Aorta (tissue), 5 donors: ENCODE measurements at regions not wholly inside any gene's neighbourhood (a gene's known extent, or its start where the extent isn't known, plus 50 kb on each side); places are given as distances from the start of the nearest gene placed in this dataset.
"Not testable (repeated sequence)": the region's sequence is repeated elsewhere in the genome, so short reads cannot be mapped to it uniquely, and the experiment has no call there.

Experiments used
- ATAC-seq: fragments of 200-7000 bp; cut with Tn5 transposase; one replicate; pipeline ENCODE4 v1.9.1; 2022; ENCODE audit warnings: moderate library complexity; ENCODE audit not compliant: low FRiP score
- DNase-seq, 2 donors: peaks; one replicate each; pipeline ENCODE4 v3.0.0-alpha.2; 2020
- H3K27ac ChIP-seq, 2 donors: one replicate each; pipeline ENCODE4 v1.5.1; 2013; ENCODE audit warnings: low read length in 2 of 2, mild to moderate bottlenecking in 2 of 2, moderate library complexity in 2 of 2, control low read depth in 1 of 2, inconsistent platforms in 1 of 2, low read depth in 1 of 2
- H3K27me3 ChIP-seq, 2 donors: one replicate each; pipeline ENCODE4 v1.6.1; 2013; ENCODE audit warnings: control low read depth in 1 of 2, low read length in 1 of 2, mild to moderate bottlenecking in 1 of 2, moderate library complexity in 1 of 2; ENCODE audit not compliant: insufficient read depth in 2 of 2, control insufficient read depth in 1 of 2
- H3K36me3 ChIP-seq, 2 donors: one replicate each; pipeline ENCODE4 v1.6.1; 2013; ENCODE audit warnings: control low read depth in 1 of 2, low read length in 1 of 2, mild to moderate bottlenecking in 1 of 2; ENCODE audit not compliant: insufficient read depth in 2 of 2, control insufficient read depth in 1 of 2
- H3K4me1 ChIP-seq, 2 donors: one replicate each; pipeline ENCODE4 v1.6.1; 2013; ENCODE audit warnings: low read length in 2 of 2, control low read depth in 1 of 2, mild to moderate bottlenecking in 1 of 2, moderate library complexity in 1 of 2; ENCODE audit not compliant: insufficient read depth in 2 of 2, control insufficient read depth in 1 of 2
- H3K4me3 ChIP-seq, 2 donors: one replicate each; pipeline ENCODE4 v1.5.1; 2013; ENCODE audit warnings: low read length in 2 of 2, control low read depth in 1 of 2, mild to moderate bottlenecking in 1 of 2
- H3K9me3 ChIP-seq: one replicate; pipeline ENCODE4 v1.6.1; 2013; ENCODE audit warnings: mild to moderate bottlenecking, low read length; ENCODE audit not compliant: control insufficient read depth
- WGBS, 2 donors: extraction: QIAGEN DNeasy Blood & Tissue Kit; methylation state at CpG; one replicate each; pipeline ENCODE4 v1.1.7; 2013; 5-methylcytosine and 5-hydroxymethylcytosine counted together
- intact Hi-C, 2 donors: fragments of 100-400 bp; cut with DNase I; formaldehyde crosslinking; loops; one replicate each; pipeline versions ENCODE4 v1.14.2 to v1.15.0; 2022
- donor health status: healthy with polysubstance abuse.
- donor health status: Bipolar disorder and iron deficiency.
- donor health status: DM: no; HTN: no; CAD: no.
- donor health status: DM: no; HTN: no; CAD: no.
- donor health status: DM: yes; HTN: yes; CAD: no.

DNA sequence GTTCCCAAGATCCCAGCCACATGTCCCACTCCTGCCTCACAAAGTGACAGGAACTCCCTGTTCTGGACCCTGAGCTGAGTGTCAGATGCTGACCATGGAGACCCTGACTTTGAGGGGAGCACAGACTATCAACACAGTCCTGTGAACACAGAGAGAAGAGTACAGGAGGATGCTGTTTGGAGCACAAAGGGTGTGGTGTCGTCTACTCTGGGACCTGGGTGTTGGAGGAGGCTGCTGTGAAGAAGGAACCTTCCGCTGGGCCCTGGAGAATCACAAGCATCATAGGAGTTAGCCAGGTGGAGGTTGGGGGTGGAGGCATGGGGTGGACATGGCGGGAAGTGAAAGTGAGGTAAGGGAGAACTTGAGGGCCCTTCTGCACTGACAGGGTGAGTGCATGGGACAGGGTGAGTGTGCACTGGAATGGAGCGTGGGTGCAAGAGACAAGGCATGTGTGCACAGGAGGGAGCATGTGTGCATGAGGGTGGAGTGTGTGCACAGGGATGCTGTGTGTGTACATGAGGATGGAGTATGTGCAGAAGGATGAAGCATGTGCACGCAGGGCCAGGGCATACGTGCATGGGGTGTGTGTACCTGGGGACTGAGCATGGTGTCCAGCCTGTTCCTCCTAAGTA lies 70.7 kb upstream of the ANTXRL start:
- H3K27ac ChIP-seq, result no peak overlapping the region
- H3K27me3 ChIP-seq, result no peaks in the 10 kb centered on the region
- H3K4me1 ChIP-seq, result no peaks in the 10 kb centered on the region
- no peak overlapping the region for H3K4me3 ChIP-seq
- DNase-seq, result no peak
- no peaks in the 10 kb centered on the region for H3K36me3 ChIP-seq
- 84 to 91% methylated on average over 6 of the region's 6 CpGs for WGBS, 2 donors
- no peaks in the 10 kb centered on the region for H3K9me3 ChIP-seq
- intact Hi-C loops, result no loop called here
- ATAC-seq, result peak; percentile 49

GRCh38 chr10:46216836-46217751 lies 69.7 kb upstream of the ANTXRL start:
- Histone ChIP-seq H3K27me3 (no peaks in the 10 kb centered on the region), H3K9me3 (no peaks in the 10 kb centered on the region), H3K36me3 (no peaks in the 10 kb centered on the region), H3K4me1 (no peaks in the 10 kb centered on the region), H3K4me3 (no peak overlapping the region), H3K27ac (no peak overlapping the region)
- no peak for ATAC-seq
- DNase-seq, result no peak
- intact Hi-C loops, result no loop called here
- 82 to 88% methylated on average over 17 of the region's 17 CpGs for WGBS, 2 donors

GRCh38 chr10:46217752-46218453 lies 68.9 kb upstream of the ANTXRL start:
- no peak for ATAC-seq
- Histone ChIP-seq H3K9me3 (no peaks in the 10 kb centered on the region), H3K4me1 (no peaks in the 10 kb centered on the region), H3K27ac (no peak overlapping the region), H3K27me3 (no peaks in the 10 kb centered on the region), H3K4me3 (no peak overlapping the region), H3K36me3 (no peaks in the 10 kb centered on the region)
- no peak for DNase-seq
- 81 to 82% methylated on average over 6 of the region's 6 CpGs for WGBS, 2 donors
- intact Hi-C loops, result no loop called here

GRCh38 chr10:46218921-46219320 lies 67.9 kb upstream of the ANTXRL start:
- no peak for ATAC-seq
- no peak for DNase-seq
- intact Hi-C loops, result no loop called here
- H3K4me3 ChIP-seq, result no peak overlapping the region
- no peaks in the 10 kb centered on the region for H3K4me1 ChIP-seq
- H3K27ac ChIP-seq, result no peak overlapping the region
- 50 to 65% methylated on average over 2 of the region's 2 CpGs for WGBS, 2 donors
- no peaks in the 10 kb centered on the region for H3K9me3 ChIP-seq
- no peaks in the 10 kb centered on the region for H3K36me3 ChIP-seq
- no peaks in the 10 kb centered on the region for H3K27me3 ChIP-seq

- ATAC-seq, H3K9me3 ChIP-seq, H3K4me3 ChIP-seq, intact Hi-C loops, H3K4me1 ChIP-seq, H3K27me3 ChIP-seq, H3K36me3 ChIP-seq, H3K27ac ChIP-seq: not testable (repeated sequence)
- 59 to 71% methylated on average over 5 of the region's 5 CpGs for WGBS, 2 donors
- DNase-seq, result peak in 1 of 2 donors; percentile 9
These were observed 67.3 kb upstream of the ANTXRL start for GRCh38 chr10:46219431-46219990.

- WGBS, 2 donors, result 84 to 88% methylated on average over 5 of the region's 5 CpGs
- H3K4me3 ChIP-seq, result no peak overlapping the region
- no peaks in the 10 kb centered on the region for H3K9me3 ChIP-seq
- ATAC-seq (no peak), DNase-seq (no peak)
- intact Hi-C loops, result no loop called here
- no peaks in the 10 kb centered on the region for H3K4me1 ChIP-seq
- H3K27me3 ChIP-seq, result no peaks in the 10 kb centered on the region
- H3K36me3 ChIP-seq, result no peaks in the 10 kb centered on the region
- H3K27ac ChIP-seq, result no peak overlapping the region
These were observed 66.6 kb upstream of the ANTXRL start for GRCh38 chr10:46220187-46220586.

DNA sequence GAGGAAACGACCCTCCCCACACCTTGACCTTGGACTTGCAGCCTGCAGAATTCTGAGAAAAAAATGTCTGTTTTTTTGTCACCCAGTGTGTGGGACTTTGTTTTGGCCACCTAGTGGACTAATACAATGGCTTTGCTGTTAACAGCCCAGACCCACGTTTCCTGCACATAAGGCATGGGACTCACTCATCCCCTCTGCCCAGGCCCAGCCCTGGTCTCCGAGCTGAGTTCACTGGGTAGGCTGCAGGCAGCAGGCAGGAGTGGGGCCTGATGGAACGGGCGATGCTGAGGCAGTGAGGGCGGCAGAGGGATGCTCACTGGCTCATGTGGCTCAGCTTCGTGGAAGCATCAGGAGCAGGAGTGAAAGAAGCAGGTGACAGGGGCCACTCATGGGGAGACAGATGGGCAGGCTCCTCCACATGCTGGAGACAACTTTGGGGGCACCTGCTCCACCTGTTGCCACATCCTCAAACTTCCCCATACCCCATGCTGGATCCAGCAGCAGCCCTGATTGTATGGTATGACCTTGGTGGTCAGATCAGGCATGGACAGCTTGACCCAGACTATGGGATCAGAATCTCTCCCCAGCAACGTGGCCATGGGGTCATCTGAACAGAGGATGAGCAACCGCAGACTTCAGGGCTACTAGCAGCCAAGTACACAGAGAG lies 65.8 kb upstream of the ANTXRL start:
- Histone ChIP-seq H3K36me3 (no peaks in the 10 kb centered on the region), H3K4me3 (no peak overlapping the region), H3K9me3 (no peaks in the 10 kb centered on the region), H3K27me3 (no peaks in the 10 kb centered on the region), H3K4me1 (no peaks in the 10 kb centered on the region), H3K27ac (no peak overlapping the region)
- WGBS, 2 donors, result 79 to 82% methylated on average over 9 of the region's 9 CpGs
- intact Hi-C loops, result no loop called here
- DNase-seq (no peak), ATAC-seq (no peak)

GRCh38 chr10:46222364-46222935 lies 64.3 kb upstream of the ANTXRL start:
- Histone ChIP-seq H3K36me3 (no peaks in the 10 kb centered on the region), H3K27me3 (no peaks in the 10 kb centered on the region), H3K4me1 (no peaks in the 10 kb centered on the region), H3K4me3 (no peak overlapping the region), H3K9me3 (no peaks in the 10 kb centered on the region), H3K27ac (no peak overlapping the region)
- no peak for ATAC-seq
- intact Hi-C loops, result no loop called here
- DNase-seq, result no peak
- WGBS, 2 donors, result 86 to 92% methylated on average over 4 of the region's 4 CpGs
